ENCODE measurements at regions not wholly inside any gene's neighbourhood (a gene's known extent, or its start where the extent isn't known, plus 50 kb on each side); places are given as distances from the start of the nearest gene placed in this dataset.

- Histone ChIP-seq H3K79me2 (ENCODE audit: control insufficient read depth, insufficient read depth, low read length) (no peaks in the 10 kb centered on the region), H3K27me3 (ENCODE audit: control insufficient read depth in 2 of 2, insufficient read depth in 2 of 2, low read length in 2 of 2) (no peaks in the 10 kb centered on the region), H4K20me1 (replicated peaks; ENCODE audit: control insufficient read depth, extremely low read depth, insufficient read depth, low read length) (no peaks in the 10 kb centered on the region), H3K4me2 (ENCODE audit: insufficient read depth, low read length) (no peak overlapping the region), H3K9me3 (replicated peaks; ENCODE audit: control insufficient read depth, insufficient read depth, low read length) (no peaks in the 10 kb centered on the region), H2AFZ (ENCODE audit: low read depth, low read length) (no peak overlapping the region), H3K4me3 (replicated peaks in 1 of 3; ENCODE audit: insufficient read depth in 1 of 3, low read depth in 1 of 3, low read length in 3 of 3) (no peak overlapping the region), H3K27ac (ENCODE audit: insufficient read depth, low read depth, low read length) (no peak overlapping the region), H3K9ac (replicated peaks; ENCODE audit: extremely low read depth, insufficient read depth, low read length) (no peak overlapping the region), H3K9me1 (replicated peaks; ENCODE audit: control insufficient read depth, extremely low read depth, insufficient read depth, low read length) (no peaks in the 10 kb centered on the region), H3K4me1 (ENCODE audit: control insufficient read depth, extremely low read depth, insufficient read depth, low read length) (no peaks in the 10 kb centered on the region), H3K36me3 (ENCODE audit: control insufficient read depth in 2 of 2, extremely low read depth in 1 of 2, insufficient read depth in 2 of 2, low read length in 2 of 2) (no peaks in the 10 kb centered on the region)
- dilution Hi-C loops (cut with MboI; ENCODE audit: extremely low pct_ligation_motif_present, low sequenced_read_pairs) (no loop called here), intact Hi-C loops (cut with micrococcal nuclease) (no loop called here)
- no TSS peak for BruUV-seq (replicated peaks)
- no peak for FAIRE-seq
- no peak for DNase-seq (ENCODE audit: low read depth, low spot score)
- TF ChIP-seq GATA2 (IDR thresholded peaks at IDR 0.05; ENCODE audit: insufficient read depth, insufficient read length, low read depth, low read length) (no peak), POLR2A (IDR thresholded peaks at IDR 0.05; ENCODE audit: low read depth, low read length) (no peak), POLR2AphosphoS5 (IDR thresholded peaks at IDR 0.05; ENCODE audit: insufficient read depth, low read depth, low read length) (no peak), MAX (IDR thresholded peaks at IDR 0.05; ENCODE audit: insufficient read depth, insufficient read length) (no peak), FOS (IDR thresholded peaks at IDR 0.05; ENCODE audit: borderline replicate concordance, insufficient read depth, low read length) (no peak), CTCF (IDR thresholded peaks at IDR 0.05; ENCODE audit: extremely low read depth in 1 of 2, insufficient read depth in 1 of 2, low read depth in 1 of 2, low read length in 2 of 2) (no peak), EZH2 (IDR thresholded peaks at IDR 0.05; ENCODE audit: borderline replicate concordance, low read depth, low read length, severe bottlenecking) (no peak), MYC (IDR thresholded peaks at IDR 0.05; ENCODE audit: low read depth, low read length) (no peak), JUN (IDR thresholded peaks at IDR 0.05; ENCODE audit: borderline replicate concordance, insufficient read depth, insufficient read length, low read depth) (no peak)
- ChIA-PET CTCF (no interaction called here), POLR2A (no interaction called here)
Observed at GRCh38 chr9:29798599-29798998, 2225.3 kb upstream of the C9orf72 start.
